KMS-11 (cell line): ENCODE measurements at regions not wholly inside any gene's neighbourhood (a gene's known extent, or its start where the extent isn't known, plus 50 kb on each side); places are given as distances from the start of the nearest gene placed in this dataset.
"Not testable (repeated sequence)": the region's sequence is repeated elsewhere in the genome, so short reads cannot be mapped to it uniquely, and the experiment has no call there.

Experiments
- H2AFZ ChIP-seq: fragments of 200-600 bp; sonication (generic); 2 replicates; pipeline ENCODE4 v1.6.1; 2016; ENCODE audit warnings: antibody characterized with exemption, mixed run types, low read depth
- H3K27ac ChIP-seq: fragments of 200-600 bp; sonication (generic); 2 replicates; pipeline ENCODE4 v1.6.1; 2016; ENCODE audit warnings: mild to moderate bottlenecking, mixed run types
- H3K27me3 ChIP-seq: fragments of 200-600 bp; sonication (generic); 2 replicates; pipeline ENCODE4 v1.6.1; 2017; ENCODE audit warnings: mild to moderate bottlenecking, low read depth, mixed run types, moderate library complexity; ENCODE audit not compliant: insufficient read depth
- H3K36me3 ChIP-seq: fragments of 200-600 bp; sonication (generic); 2 replicates; pipeline ENCODE4 v1.6.1; 2017; ENCODE audit warnings: mild to moderate bottlenecking, mixed run types; ENCODE audit not compliant: insufficient read depth
- H3K4me1 ChIP-seq: fragments of 200-600 bp; sonication (generic); 2 replicates; pipeline ENCODE4 v1.6.1; 2016; ENCODE audit warnings: mild to moderate bottlenecking, low read depth, mixed run types; ENCODE audit not compliant: poor library complexity, severe bottlenecking
- H3K4me2 ChIP-seq: fragments of 200-600 bp; sonication (generic); 2 replicates; pipeline ENCODE4 v1.7.0; 2016; ENCODE audit warnings: mild to moderate bottlenecking, mixed run types
- H3K4me3 ChIP-seq: fragments of 200-600 bp; sonication (generic); IDR thresholded peaks from 2 replicates; pipeline ENCODE4 v1.6.1; 2017; ENCODE audit warnings: low read depth, low read length, mixed read lengths; ENCODE audit not compliant: insufficient read depth
- H3K79me2 ChIP-seq: fragments of 200-600 bp; sonication (generic); 2 replicates; pipeline ENCODE4 v1.6.1; 2016; ENCODE audit warnings: low read depth, mixed run types; ENCODE audit not compliant: insufficient read depth
- H3K9ac ChIP-seq: fragments of 200-600 bp; sonication (generic); 2 replicates; pipeline ENCODE4 v1.6.1; 2016; ENCODE audit warnings: mild to moderate bottlenecking, mixed run types
- H4K20me1 ChIP-seq: fragments of 200-600 bp; sonication (generic); 2 replicates; pipeline ENCODE4 v1.6.1; 2016; ENCODE audit warnings: mild to moderate bottlenecking, mixed run types; ENCODE audit not compliant: insufficient read depth
- CTCF ChIP-seq: fragments of 200-600 bp; sonication (generic); conservative IDR thresholded peaks from 2 replicates; pipeline ENCODE4 v1.6.1; 2017; ENCODE audit warnings: low read depth, mild to moderate bottlenecking, antibody characterized with exemption, low read length, moderate library complexity, mixed read lengths

GRCh38 chr10:91096274-91096673 is 124.2 kb upstream of the PCGF5 start:
- Histone ChIP-seq H4K20me1 (no peaks in the 10 kb centered on the region), H3K4me3 (no peak overlapping the region), H3K27ac (no peak overlapping the region), H3K4me1 (peaks cover 35% of the 10 kb centered on the region), H3K4me2 (no peak overlapping the region), H2AFZ (no peak overlapping the region), H3K27me3 (no peaks in the 10 kb centered on the region), H3K79me2 (no peaks in the 10 kb centered on the region), H3K9ac (no peak overlapping the region), H3K36me3 (no peaks in the 10 kb centered on the region)
- no peak for TF ChIP-seq CTCF

GRCh38 chr10:91097313-91097712 is 123.2 kb upstream of the PCGF5 start:
- Histone ChIP-seq H3K79me2 (no peaks in the 10 kb centered on the region), H3K4me2 (no peak overlapping the region), H4K20me1 (no peaks in the 10 kb centered on the region), H3K27me3 (no peaks in the 10 kb centered on the region), H3K9ac (no peak overlapping the region), H3K4me3 (no peak overlapping the region), H3K36me3 (no peaks in the 10 kb centered on the region), H3K27ac (no peak overlapping the region), H3K4me1 (peaks cover 35% of the 10 kb centered on the region), H2AFZ (no peak overlapping the region)
- TF ChIP-seq CTCF: no peak

GRCh38 chr10:91098021-91098420 is 122.4 kb upstream of the PCGF5 start:
- not testable (repeated sequence) for H3K4me2 ChIP-seq, H3K27me3 ChIP-seq, H3K9ac ChIP-seq, H3K36me3 ChIP-seq, H3K27ac ChIP-seq, H2AFZ ChIP-seq, H3K79me2 ChIP-seq, H4K20me1 ChIP-seq, H3K4me3 ChIP-seq
- H3K4me1 ChIP-seq: peaks cover 35% of the 10 kb centered on the region

DNA sequence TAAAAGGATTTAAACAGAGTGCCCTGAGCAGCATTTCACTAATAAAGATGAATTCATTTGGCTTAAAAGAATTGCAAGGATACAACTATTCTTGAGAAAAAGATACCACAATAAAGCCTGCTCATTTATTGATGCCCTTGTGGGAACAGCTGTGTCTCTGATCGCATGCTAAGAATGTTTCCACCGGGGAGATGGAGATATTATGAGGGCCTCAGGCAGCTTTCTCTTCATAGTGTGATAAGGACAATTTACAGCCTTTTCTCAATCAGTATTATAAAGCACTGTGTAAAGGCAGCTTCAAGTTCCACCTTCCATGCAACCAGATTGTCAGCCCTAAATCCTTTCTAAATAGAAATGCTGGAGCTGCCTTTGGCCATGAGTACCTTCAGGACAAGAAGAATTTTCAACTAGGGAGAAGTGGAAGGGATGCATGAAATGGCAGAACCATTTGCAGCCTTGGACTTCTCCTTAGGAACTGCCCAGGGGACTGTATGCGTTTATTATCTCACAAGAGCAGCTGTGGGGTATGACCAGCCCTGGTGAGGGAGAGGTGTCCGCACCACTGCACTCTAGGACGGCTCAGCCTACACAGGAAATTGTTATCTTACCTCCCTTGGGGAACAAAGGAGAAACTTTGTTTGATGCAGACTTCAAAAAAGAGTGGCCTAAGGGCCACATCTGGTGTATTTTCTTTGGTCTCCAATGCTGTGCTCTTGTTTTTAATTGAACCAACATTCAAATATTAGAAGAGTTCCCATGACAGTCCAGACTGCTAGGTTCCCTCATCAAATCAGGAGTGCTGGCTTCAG is 116.9 kb upstream of the PCGF5 start:
- Histone ChIP-seq H3K4me2 (no peak overlapping the region), H3K4me1 (peaks cover 25% of the 10 kb centered on the region), H3K27me3 (no peaks in the 10 kb centered on the region), H3K36me3 (no peaks in the 10 kb centered on the region), H4K20me1 (no peaks in the 10 kb centered on the region), H3K79me2 (no peaks in the 10 kb centered on the region), H2AFZ (no peak overlapping the region), H3K27ac (no peak overlapping the region), H3K9ac (no peak overlapping the region), H3K4me3 (no peak overlapping the region)
- no peak for TF ChIP-seq CTCF
